Smooth muscle cell (in vitro differentiated cells): ENCODE measurements at regions not wholly inside any gene's neighbourhood (a gene's known extent, or its start where the extent isn't known, plus 50 kb on each side); places are given as distances from the start of the nearest gene placed in this dataset.
"Not testable (repeated sequence)": the region's sequence is repeated elsewhere in the genome, so short reads cannot be mapped to it uniquely, and the experiment has no call there.

Source experiments
- DNase-seq: peaks from one replicate; lab custom pipeline; 2025; ENCODE audit not compliant: unreplicated experiment; lab: John Stamatoyannopoulos, UW
- H2AFZ ChIP-seq: fragments of 200-600 bp; sonication (generic); 2 replicates; pipeline ENCODE4 v1.6.0; 2016; ENCODE audit warnings: antibody characterized with exemption, low read depth, mild to moderate bottlenecking
- H3F3A ChIP-seq: fragments of 200-600 bp; sonication (generic); 2 replicates; pipeline ENCODE4 v1.6.0; 2017; ENCODE audit warnings: antibody characterized with exemption, low read depth
- H3K27ac ChIP-seq: fragments of 200-600 bp; sonication (generic); 2 replicates; pipeline ENCODE4 v1.5.1; 2016; ENCODE audit warnings: low read depth, mild to moderate bottlenecking
- H3K27me3 ChIP-seq: fragments of 200-600 bp; sonication (generic); 2 replicates; pipeline ENCODE4 v1.6.1; 2016; ENCODE audit warnings: low read depth, mild to moderate bottlenecking
- H3K36me3 ChIP-seq: fragments of 200-600 bp; sonication (generic); 2 replicates; pipeline ENCODE4 v1.5.1; 2016; ENCODE audit warnings: low read depth
- H3K4me1 ChIP-seq: fragments of 200-600 bp; sonication (generic); 2 replicates; pipeline ENCODE4 v1.5.1; 2016; ENCODE audit warnings: low read depth
- H3K4me2 ChIP-seq: fragments of 200-600 bp; sonication (generic); 2 replicates; pipeline ENCODE4 v1.6.0; 2016; ENCODE audit warnings: mild to moderate bottlenecking
- H3K4me3 ChIP-seq: fragments of 200-600 bp; sonication (generic); 2 replicates; pipeline ENCODE4 v1.5.1; 2016; ENCODE audit warnings: mild to moderate bottlenecking
- H3K79me2 ChIP-seq: fragments of 200-600 bp; sonication (generic); 2 replicates; pipeline ENCODE4 v1.6.0; 2016; ENCODE audit warnings: low read depth, mild to moderate bottlenecking
- H3K9ac ChIP-seq: fragments of 200-600 bp; sonication (generic); 2 replicates; pipeline ENCODE4 v1.6.0; 2016; ENCODE audit warnings: low read depth
- H3K9me3 ChIP-seq: fragments of 200-600 bp; sonication (generic); replicated peaks from 2 replicates; pipeline ENCODE4 v1.5.1; 2016; ENCODE audit warnings: low read depth
- H4K20me1 ChIP-seq: fragments of 200-600 bp; sonication (generic); 2 replicates; pipeline ENCODE4 v1.6.0; 2016; ENCODE audit warnings: low read depth
- CTCF ChIP-seq: fragments of 200-600 bp; sonication (generic); IDR thresholded peaks from 2 replicates; pipeline ENCODE4 v1.5.1; 2017; ENCODE audit warnings: borderline replicate concordance, mild to moderate bottlenecking, antibody characterized with exemption; ENCODE audit not compliant: insufficient read depth, poor library complexity, severe bottlenecking
- WGBS: methylation state at CpG from one replicate; pipeline ENCODE4 v1.1.7; 2016; ENCODE audit warnings: low lambda C conversion rate; 5-methylcytosine and 5-hydroxymethylcytosine counted together

DNA sequence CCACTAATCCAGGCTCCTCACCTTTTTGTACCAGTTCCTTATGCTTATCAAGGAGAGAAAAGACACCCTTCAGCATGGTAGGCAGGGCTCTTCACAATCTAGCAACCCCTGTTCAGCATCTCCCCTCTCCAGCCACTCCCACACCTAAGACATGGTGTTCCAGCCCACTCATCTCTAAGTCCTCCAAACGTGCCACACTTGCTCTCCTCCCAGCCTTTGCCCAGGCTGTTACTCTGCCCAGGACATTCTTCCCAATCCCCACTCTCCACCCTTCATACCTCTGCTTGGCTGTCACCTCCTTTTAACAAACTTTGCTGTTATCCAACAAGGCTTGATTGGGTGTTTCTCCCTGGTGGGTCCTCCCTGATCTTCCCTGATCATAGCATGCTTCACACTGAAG is 270.6 kb upstream of the CHAC2 start:
- Histone ChIP-seq H3K27me3 (no peaks in the 10 kb centered on the region), H2AFZ (no peak overlapping the region), H3K4me2 (no peak overlapping the region), H4K20me1 (no peaks in the 10 kb centered on the region), H3K79me2 (no peaks in the 10 kb centered on the region), H3K9me3 (no peaks in the 10 kb centered on the region), H3K4me3 (no peak overlapping the region), H3K4me1 (no peaks in the 10 kb centered on the region), H3K36me3 (no peaks in the 10 kb centered on the region), H3F3A (no peaks in the 10 kb centered on the region), H3K27ac (no peak overlapping the region), H3K9ac (no peak overlapping the region)
- no peak for TF ChIP-seq CTCF
- no peak for DNase-seq
- WGBS, result 80% methylated on average over 1 of the region's 1 CpG

DNA sequence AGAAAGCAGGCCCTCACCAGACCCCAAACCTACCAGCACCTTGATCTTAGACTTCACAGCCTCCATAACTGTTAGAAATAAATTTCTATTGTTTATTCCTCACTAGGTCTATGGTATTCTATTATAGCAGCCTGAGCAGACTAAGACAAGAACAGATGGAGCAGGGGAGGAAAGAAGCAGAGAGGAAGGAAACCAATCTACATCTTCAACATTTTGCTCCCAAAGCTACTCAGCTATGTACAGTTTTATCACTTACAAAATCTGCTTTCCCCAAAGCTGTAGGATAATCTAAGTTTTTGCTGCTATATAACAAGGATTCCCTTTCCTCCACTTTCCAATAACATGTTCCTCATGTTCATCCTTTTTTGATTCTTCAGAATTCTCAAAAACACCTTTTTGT is 274.4 kb upstream of the CHAC2 start:
- H2AFZ ChIP-seq, result no peak overlapping the region
- no peaks in the 10 kb centered on the region for H3K4me1 ChIP-seq
- H3K27ac ChIP-seq, result no peak overlapping the region
- H3K79me2 ChIP-seq, result no peaks in the 10 kb centered on the region
- no peaks in the 10 kb centered on the region for H3F3A ChIP-seq
- H3K4me2 ChIP-seq, result no peak overlapping the region
- no peak overlapping the region for H3K9ac ChIP-seq
- H3K27me3 ChIP-seq, result no peaks in the 10 kb centered on the region
- no peaks in the 10 kb centered on the region for H3K9me3 ChIP-seq
- H3K4me3 ChIP-seq, result no peak overlapping the region
- no peaks in the 10 kb centered on the region for H4K20me1 ChIP-seq
- no peaks in the 10 kb centered on the region for H3K36me3 ChIP-seq
- TF ChIP-seq CTCF, result no peak
- no peak for DNase-seq

DNA sequence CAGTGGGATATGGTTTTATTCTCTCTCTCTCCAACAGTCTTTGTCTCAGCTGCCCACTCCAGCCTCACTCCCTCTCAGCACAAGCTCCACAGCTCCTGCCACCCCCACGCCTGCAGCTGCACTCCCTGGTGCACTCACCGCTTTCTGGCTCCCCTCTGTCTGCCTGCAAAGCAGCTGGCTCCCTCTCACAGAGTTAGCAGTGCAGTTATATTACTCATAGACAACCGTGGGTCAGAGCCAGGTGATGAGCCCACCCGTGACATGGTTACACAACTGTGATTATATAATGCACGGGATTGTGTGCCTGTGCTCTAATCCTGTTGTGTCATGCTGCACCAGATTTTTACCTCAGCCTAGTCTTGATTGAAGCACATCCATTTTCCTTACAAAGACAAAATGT is 276.9 kb upstream of the CHAC2 start:
- Histone ChIP-seq H3K27ac (no peak overlapping the region), H3F3A (no peaks in the 10 kb centered on the region), H3K4me2 (no peak overlapping the region), H3K4me1 (no peaks in the 10 kb centered on the region), H2AFZ (no peak overlapping the region), H3K4me3 (no peak overlapping the region), H4K20me1 (no peaks in the 10 kb centered on the region), H3K36me3 (no peaks in the 10 kb centered on the region), H3K9me3 (no peaks in the 10 kb centered on the region), H3K9ac (no peak overlapping the region), H3K79me2 (no peaks in the 10 kb centered on the region), H3K27me3 (no peaks in the 10 kb centered on the region)
- no peak for TF ChIP-seq CTCF
- WGBS, result 34% methylated on average over 5 of the region's 5 CpGs
- DNase-seq, result no peak

DNA sequence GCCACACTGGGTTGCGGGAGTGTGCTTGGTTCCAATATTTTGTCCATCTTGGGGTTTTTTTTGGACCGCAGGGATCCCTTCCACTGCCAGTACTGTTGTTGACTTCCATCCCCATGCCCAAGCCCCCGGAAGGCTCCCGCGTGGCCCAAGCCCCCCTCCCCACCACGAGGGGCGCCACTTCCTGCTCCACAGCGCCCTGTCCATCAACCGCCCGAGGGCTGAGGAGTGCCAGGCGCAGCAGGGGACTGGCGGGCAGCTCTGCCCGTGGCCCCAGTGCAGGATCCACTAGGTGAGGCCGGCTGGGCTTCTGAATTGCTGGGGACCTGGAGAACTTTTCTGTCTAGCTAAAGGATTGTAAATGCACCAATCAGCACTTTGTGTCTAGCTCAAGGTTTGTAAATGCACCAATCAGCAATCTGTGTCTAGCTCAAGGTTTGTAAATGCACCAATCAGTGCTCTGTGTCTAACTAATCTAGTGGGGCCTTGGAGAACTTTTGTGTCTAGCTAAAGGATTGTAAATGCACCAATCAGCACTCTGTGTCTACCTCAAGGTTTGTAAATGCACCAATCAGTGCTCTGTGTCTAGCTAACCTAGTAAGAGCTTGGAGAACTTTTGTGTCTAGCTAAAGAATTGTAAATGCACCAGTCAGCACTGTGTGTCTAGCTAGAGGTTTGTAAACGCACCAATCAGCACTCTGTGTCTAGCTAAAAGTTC is 281.3 kb upstream of the CHAC2 start:
- H4K20me1 ChIP-seq, H3F3A ChIP-seq, H3K4me1 ChIP-seq, H3K9me3 ChIP-seq, H3K4me2 ChIP-seq, H3K4me3 ChIP-seq, H3K9ac ChIP-seq, H2AFZ ChIP-seq, H3K36me3 ChIP-seq, H3K27me3 ChIP-seq, DNase-seq, H3K79me2 ChIP-seq, H3K27ac ChIP-seq: not testable (repeated sequence)
- WGBS, result 98% methylated on average over 15 of the region's 15 CpGs
